HEK293 (cell line): ENCODE measurements at regions not wholly inside any gene's neighbourhood (a gene's known extent, or its start where the extent isn't known, plus 50 kb on each side); places are given as distances from the start of the nearest gene placed in this dataset.

Source experiments
- AEBP2 ChIP-seq: fragments of 450-650 bp; formaldehyde crosslinking; IDR thresholded peaks from 2 replicates; pipeline ENCODE4 v1.5.1; 2016; ENCODE audit warnings: missing biosample characterization, missing genetic modification characterization, borderline replicate concordance
- CTCF ChIP-seq: fragments of 450-650 bp; formaldehyde crosslinking; IDR thresholded peaks from 2 replicates; pipeline ENCODE4 v1.5.1; 2016; ENCODE audit warnings: missing biosample characterization, missing genetic modification characterization
- REST ChIP-seq: fragments of 450-650 bp; formaldehyde crosslinking; IDR thresholded peaks from 2 replicates; pipeline ENCODE4 v1.5.1; 2016; ENCODE audit warnings: missing biosample characterization, missing genetic modification characterization
- TSHZ1 ChIP-seq: fragments of 450-650 bp; formaldehyde crosslinking; IDR thresholded peaks from 2 replicates; pipeline ENCODE4 v1.5.1; 2016; ENCODE audit warnings: missing biosample characterization, missing genetic modification characterization, borderline replicate concordance
- ZBTB44 ChIP-seq: fragments of 450-650 bp; IDR thresholded peaks from 2 replicates; pipeline ENCODE4 v1.5.1; 2018; ENCODE audit warnings: missing biosample characterization, mild to moderate bottlenecking, missing genetic modification characterization
- ZFP41 ChIP-seq: fragments of 450-650 bp; formaldehyde crosslinking; IDR thresholded peaks from 2 replicates; pipeline ENCODE4 v1.5.1; 2016; ENCODE audit warnings: missing biosample characterization, missing genetic modification characterization, borderline replicate concordance
- ZNF114 ChIP-seq: fragments of 450-650 bp; formaldehyde crosslinking; IDR thresholded peaks from 2 replicates; pipeline ENCODE4 v1.5.0; 2017; ENCODE audit warnings: missing biosample characterization, missing genetic modification characterization
- ZNF138 ChIP-seq: fragments of 450-650 bp; formaldehyde crosslinking; IDR thresholded peaks from 2 replicates; pipeline ENCODE4 v1.5.1; 2016; ENCODE audit warnings: missing biosample characterization, missing genetic modification characterization, borderline replicate concordance
- ZNF280D ChIP-seq: fragments of 450-650 bp; formaldehyde crosslinking; IDR thresholded peaks from 2 replicates; pipeline ENCODE4 v1.5.1; 2016; ENCODE audit warnings: missing biosample characterization, missing genetic modification characterization
- ZNF707 ChIP-seq: fragments of 450-650 bp; formaldehyde crosslinking; IDR thresholded peaks from 2 replicates; pipeline ENCODE4 v1.5.1; 2016; ENCODE audit warnings: missing biosample characterization, missing genetic modification characterization

DNA sequence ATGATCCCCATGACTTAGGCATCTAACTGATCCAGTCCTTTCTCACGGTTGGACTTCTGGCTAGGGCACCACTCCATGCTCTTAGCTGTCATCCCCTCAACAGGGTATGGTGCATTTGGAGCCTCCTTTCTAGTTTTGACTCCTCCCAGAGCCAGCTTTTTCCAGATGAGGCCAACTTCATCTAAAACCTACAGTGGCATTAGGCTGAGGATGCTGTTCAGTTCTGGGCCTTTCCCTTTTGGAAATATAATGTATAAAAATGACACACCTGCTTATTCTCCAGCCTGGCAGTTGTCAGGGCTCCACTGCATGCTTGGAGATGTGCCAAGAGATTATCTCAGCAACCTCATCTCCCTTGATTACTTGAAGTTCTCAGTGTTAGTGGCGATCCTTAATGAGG, 239.7 kb downstream of the EMP1 start:
- TF ChIP-seq CTCF (tag by site-specific recombination): no peak
- TF ChIP-seq REST (tag by site-specific recombination): no peak
- TF ChIP-seq AEBP2 (tag by site-specific recombination): no peak
- 0 out of 2 replicates have a peak, but pooled peaks have one; percentile 24 for TF ChIP-seq ZBTB44
- TF ChIP-seq TSHZ1 (tag by site-specific recombination): no peak
- TF ChIP-seq ZNF707 (tag by site-specific recombination): no peak
- TF ChIP-seq ZNF114 (tag by site-specific recombination): no peak
- TF ChIP-seq ZFP41 (tag by site-specific recombination): no peak
- TF ChIP-seq ZNF138 (tag by site-specific recombination): no peak
- TF ChIP-seq ZNF280D: no peak
